ENCODE measurements at regions not wholly inside any gene's neighbourhood (a gene's known extent, or its start where the extent isn't known, plus 50 kb on each side); places are given as distances from the start of the nearest gene placed in this dataset.

- POLR2A ChIA-PET: no interaction called here
- Mint-ChIP-seq H3K4me1 (no peaks in the 10 kb centered on the region), H3K27me3 (ENCODE audit: low read depth) (no peaks in the 10 kb centered on the region), H3K9me3 (no peaks in the 10 kb centered on the region), H3K27ac (no peak overlapping the region), H3K4me3 (no peak overlapping the region), H3K36me3 (no peaks in the 10 kb centered on the region)
- ATAC-seq (no peak), DNase-seq (ENCODE audit: low spot score) (no peak)
- TF ChIP-seq ZMAT4 (CRISPR knock-in tag; IDR thresholded peaks at IDR 0.05) (no peak), GABPB1 (CRISPR knock-in tag; IDR thresholded peaks at IDR 0.05) (no peak), NR1H2 (CRISPR knock-in tag; IDR thresholded peaks at IDR 0.05) (no peak), ATF3 (CRISPR knock-in tag; conservative IDR thresholded peaks at IDR 0.05) (no peak), E2F1 (CRISPR knock-in tag; IDR thresholded peaks at IDR 0.05) (no peak), FOXJ3 (CRISPR knock-in tag; IDR thresholded peaks at IDR 0.05; ENCODE audit: borderline replicate concordance) (no peak), ZNF512 (CRISPR knock-in tag; IDR thresholded peaks at IDR 0.05; ENCODE audit: borderline replicate concordance) (no peak), ZSCAN18 (CRISPR knock-in tag; IDR thresholded peaks at IDR 0.05) (no peak), PRDM15 (CRISPR knock-in tag; IDR thresholded peaks at IDR 0.05) (no peak), TEAD1 (CRISPR knock-in tag; IDR thresholded peaks at IDR 0.05) (no peak), ZBTB43 (CRISPR knock-in tag; IDR thresholded peaks at IDR 0.05) (no peak), GTF2I (CRISPR knock-in tag; conservative IDR thresholded peaks at IDR 0.05) (no peak), CREM (CRISPR knock-in tag; IDR thresholded peaks at IDR 0.05) (no peak), MAX (CRISPR knock-in tag; IDR thresholded peaks at IDR 0.05) (no peak), ZNF219 (CRISPR knock-in tag; IDR thresholded peaks at IDR 0.05; ENCODE audit: borderline replicate concordance) (no peak), ZNF425 (CRISPR knock-in tag; conservative IDR thresholded peaks at IDR 0.05) (no peak), ZNF416 (CRISPR knock-in tag; IDR thresholded peaks at IDR 0.05) (no peak)
- CTCF ChIA-PET: no interaction called here
Observed at GRCh38 chr2:76247006-76247405, 536.3 kb upstream of the GCFC2 start.
